HS-5 (cell line): ENCODE measurements at regions not wholly inside any gene's neighbourhood (a gene's known extent, or its start where the extent isn't known, plus 50 kb on each side); places are given as distances from the start of the nearest gene placed in this dataset.
"Not testable (repeated sequence)": the region's sequence is repeated elsewhere in the genome, so short reads cannot be mapped to it uniquely, and the experiment has no call there.

Experiments used
- DNase-seq: peaks from one replicate; pipeline ENCODE4 v3.0.0-alpha.2; 2012; ENCODE audit warnings: low read depth

DNA sequence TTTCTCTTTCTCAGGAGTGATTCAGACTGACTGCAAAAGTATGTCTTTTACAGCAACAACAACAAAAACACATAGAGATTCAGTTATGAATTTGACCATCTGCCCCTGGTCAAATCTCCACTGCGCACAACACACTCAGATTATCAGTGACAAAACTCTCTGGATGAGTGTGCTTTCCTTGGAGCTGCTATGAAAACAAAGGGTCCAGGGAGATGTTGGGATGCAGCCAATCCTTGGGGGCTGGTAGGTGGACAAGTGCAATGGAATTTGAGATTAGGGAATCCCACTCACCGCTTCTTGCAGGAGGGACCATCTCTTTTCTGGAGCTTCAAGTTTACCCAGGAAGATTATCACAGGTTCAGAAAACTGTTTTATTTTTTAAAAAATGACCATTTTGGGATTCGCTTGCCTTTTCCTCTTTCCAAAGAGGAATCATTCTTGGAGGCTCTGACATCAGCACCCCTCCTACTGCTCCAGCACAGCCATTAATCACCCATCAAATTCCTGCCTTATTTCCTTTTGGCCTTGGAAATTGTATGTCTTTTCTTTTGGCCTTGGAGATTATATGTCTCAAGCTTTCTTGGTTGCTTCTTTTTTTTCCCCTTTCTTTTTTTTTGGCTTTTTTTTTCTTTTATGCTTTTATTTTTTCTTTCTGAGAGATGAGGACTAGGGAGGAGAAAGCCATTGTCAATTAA lies 311.8 kb downstream of the TSHZ3 start:
- no peak for DNase-seq

DNA sequence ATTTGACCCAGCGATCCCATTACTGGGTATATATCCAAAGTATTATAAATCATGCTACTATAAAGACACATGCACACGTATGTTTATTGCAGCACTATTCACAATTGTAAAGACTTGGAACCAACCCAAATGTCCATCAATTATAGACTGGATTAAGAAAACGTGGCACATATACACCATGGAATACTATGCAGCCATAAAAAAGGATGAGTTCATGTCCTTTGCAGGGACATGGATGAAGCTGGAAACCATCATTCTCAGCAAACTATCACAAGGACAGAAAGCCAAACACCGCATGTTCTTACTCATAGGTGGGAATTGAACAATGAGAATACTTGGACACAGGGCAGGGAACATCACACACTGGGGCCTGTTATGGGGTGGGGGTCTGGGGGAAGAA lies 317.8 kb downstream of the TSHZ3 start:
- not testable (repeated sequence) for DNase-seq

DNA sequence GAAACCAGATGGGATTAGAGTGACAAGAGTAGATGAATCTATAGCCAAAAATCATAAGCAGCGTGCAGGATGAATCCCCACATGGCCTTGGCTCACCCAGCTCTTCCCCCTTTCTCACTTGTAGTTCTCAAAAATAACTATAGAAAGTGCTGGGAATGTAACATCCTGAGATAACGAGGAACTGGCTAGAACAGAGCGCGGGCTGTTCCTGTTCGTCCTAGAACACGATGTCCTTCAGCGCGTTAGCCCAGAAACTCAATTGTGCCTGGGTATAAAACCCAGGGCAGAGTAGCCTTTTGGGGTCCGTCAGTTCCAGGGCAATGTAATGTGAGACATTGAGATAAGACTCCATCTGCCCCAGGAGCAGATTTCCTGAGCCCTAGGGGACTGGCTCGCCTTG lies 326.2 kb downstream of the TSHZ3 start:
- no peak for DNase-seq

DNA sequence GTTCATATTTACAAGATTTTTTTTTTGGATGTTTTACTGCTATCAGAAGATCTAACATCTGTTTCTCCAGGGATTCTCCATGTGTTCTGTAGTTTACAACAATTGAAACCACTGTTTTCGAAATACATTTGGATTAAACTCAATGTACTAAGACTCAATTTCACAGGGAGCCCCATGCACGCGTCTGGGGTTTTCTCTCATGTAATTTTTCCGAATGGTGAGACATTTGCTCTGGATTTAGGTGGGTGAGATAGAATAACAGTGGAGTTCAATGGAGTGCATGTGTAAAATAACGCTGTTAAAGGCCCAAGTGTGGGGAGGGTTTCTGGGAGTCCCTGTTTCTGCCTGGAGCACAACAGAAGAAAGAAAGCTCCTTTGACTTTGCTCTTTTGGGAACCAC lies 330.3 kb downstream of the TSHZ3 start:
- DNase-seq, result no peak

DNA sequence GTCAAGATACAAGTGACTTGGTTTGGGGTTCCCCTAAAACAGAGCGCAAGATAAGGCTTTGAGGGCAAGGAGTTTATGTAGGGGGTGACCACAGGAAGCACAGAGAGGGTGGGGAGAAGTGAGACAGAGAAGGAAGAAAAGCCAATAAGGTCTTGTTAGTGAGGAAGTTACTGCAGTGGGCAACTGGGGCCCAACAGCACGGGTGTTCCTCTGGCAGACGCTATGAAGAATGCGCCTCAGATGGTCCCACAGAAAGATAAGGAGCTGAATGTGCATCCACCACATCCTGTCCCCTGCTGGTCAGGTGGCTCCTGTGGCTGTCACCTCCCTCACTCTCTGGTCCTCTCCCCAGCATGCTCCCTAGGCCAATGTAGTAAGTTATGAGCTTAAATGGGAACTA lies 333.5 kb downstream of the TSHZ3 start:
- no peak for DNase-seq

DNA sequence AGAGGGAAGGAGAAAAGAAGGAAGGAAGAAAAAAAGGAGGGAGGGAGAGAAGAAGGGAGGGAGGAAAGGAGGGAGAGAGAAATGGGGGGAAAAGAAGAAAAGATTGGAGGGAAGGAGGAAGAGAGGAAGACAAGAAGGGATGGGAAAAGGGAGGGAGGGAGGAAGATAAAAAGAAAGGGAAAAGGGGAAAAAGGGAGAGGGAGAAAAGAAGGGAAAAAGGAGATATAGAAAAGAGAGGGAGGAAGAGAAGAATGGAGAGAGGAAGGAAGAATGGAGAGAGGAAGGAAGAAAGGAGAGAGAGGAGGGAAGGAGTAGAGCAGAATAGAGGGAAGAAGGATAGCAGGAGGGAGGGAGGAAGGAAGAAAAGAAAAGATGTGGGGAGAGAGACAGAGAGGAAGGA lies 334.6 kb downstream of the TSHZ3 start:
- DNase-seq, result no peak

DNA sequence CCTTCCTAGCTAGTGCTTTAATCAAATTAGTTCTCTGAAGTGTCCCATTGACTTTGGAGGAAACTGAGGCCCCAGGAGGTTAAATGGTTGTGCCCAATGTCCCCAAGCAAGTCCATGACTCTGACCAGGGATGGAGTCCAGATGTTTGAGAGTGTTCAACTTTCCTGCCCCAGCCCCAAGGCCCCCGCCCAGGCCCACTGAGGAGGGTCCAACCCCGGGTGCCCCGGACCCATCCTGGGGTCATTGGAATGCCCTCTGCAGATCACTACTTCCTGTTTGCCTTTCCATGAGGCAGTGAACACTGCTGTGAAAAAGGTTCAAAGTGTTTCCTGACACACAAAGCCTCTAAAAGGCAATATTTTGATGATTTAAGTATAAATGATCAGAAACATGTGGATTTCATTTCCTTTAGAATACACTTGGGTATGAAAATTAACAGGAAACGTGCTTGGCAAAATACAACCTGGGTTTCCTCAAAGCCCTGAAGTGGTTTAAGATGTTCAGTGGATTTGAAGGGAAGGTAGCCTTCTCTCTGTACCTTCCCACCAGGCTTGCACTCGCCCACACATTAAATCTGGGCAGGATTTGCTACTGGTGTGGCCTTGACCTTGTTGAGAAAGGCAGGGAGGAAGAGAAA lies 335.7 kb downstream of the TSHZ3 start:
- DNase-seq, result no peak

DNA sequence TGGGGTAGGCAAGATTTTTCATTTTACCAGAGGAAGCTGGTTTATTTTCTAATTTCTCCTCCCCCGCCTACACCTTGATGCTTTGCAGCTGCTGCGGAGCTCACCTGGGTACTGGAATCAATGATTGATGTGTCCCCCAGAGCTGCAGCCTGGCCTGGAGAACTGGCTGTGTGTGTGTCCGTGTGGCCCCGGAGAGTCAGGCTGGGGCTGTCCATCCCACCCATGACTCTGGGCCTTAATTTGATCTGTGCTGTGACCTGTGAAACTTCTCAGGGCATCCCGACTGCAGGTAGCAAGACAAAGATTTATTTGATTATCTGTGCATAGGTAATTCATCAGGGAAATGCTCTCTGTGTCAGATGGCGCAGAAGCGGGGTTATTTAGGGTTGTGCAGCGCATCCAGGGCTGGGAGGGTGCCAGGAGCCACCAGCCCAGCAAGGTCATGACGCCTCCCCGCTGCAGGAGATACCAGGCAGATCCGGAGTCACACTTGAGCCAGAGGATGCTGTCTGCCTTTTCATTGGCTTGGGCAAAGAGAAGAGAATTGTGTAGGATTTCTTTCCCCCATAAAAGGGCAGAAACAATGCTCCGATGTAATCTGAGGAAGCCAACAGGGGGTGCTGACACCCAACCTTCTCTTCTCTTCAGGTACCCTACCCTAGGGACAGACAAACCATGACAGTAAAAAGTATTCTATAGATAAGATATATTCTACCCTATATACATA lies 346.6 kb downstream of the TSHZ3 start:
- no peak for DNase-seq

DNA sequence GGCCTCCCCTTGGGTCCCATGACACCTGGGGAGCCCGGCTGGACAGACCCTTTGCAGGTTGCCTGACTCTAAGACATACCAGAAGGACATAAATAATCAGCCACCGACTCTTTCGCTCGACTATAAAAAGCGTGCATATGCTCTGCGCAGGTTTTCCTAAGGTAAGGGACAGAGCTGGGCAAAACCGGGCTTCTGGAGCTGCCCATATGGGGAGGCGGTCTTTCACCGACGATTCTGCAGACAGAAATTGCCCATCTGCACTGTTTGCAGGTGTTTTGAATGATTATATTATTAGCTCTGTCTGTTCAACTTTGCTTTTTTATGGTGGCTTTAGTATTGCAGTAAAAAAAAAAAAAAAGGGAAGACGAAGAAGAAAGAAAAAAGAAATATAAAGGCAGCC lies 347.2 kb downstream of the TSHZ3 start:
- DNase-seq, result no peak

DNA sequence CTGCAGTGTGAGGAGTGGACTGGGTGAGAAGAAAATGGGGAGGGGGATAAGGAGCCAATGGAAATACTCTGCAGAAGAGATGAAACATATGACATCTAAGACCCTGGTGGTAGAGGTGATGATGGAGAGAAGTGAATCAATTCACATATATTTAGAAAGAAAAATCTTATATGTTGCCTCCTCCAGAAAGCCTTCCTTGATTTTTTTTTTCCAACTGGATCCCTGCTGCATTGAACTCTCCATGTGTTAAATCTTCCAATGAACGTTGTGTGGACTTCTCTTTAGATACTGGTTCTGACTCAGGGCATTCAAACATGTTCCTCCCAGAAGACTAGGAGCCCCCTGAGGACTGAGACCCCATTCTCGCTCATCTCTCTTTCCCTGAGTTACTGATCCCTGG lies 348.3 kb downstream of the TSHZ3 start:
- no peak for DNase-seq

DNA sequence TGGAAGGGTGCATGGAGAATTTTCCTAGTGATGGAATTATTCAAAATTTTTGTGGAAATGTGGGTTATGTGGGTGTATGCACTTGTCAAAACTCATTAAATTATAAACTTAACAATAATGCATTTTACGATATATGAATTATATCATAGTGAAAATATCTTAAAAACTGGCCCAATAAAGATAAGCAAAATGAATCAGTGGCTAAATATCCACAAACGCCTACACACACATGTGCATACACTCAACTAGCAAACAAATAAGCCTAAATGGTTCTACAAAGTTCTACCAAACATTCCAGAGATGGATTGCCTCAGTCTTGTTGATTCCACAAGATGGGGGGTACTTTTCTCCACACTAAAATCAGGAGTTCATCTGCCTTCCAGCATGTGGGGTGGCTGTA lies 349.5 kb downstream of the TSHZ3 start:
- DNase-seq, result no peak

DNA sequence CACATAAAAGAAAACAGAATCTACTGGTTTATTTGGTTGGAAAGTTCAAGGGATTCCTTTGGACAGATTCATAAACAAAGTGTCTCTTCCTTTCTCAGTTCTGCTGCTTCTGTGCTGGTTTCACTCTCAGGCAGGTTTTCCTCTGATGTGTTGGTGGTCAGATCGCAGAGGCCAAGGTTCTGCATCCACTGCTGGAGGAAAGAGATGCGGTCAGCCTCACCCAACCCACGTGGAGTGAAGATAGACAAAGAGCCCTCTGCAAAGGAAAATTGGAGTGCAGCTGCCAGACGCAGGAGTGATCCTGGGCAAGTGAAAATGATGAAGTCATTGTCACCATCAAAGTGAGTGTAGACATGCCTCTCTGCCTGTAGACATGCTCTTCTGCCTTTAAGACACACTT lies 352.0 kb downstream of the TSHZ3 start:
- no peak for DNase-seq

DNA sequence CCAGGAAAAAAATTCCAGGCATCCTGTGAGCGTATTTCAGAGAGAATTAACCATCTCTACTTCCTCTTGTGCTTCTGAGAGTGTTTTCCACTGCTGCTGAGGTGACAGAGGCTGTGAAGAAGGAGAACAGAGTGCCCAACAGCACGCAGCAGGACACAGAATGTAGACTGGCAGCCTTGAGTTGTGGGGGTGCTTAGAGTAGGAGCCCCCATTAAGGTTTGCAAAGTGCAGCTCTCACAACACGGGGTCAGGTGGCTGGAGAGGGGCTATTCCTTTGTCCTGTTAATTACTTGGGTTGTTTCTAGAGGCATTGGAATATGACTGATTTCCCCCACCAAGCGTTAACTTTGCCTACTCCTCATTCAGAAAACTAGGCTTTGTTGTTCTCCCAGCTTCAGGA lies 370.6 kb downstream of the TSHZ3 start:
- no peak for DNase-seq

DNA sequence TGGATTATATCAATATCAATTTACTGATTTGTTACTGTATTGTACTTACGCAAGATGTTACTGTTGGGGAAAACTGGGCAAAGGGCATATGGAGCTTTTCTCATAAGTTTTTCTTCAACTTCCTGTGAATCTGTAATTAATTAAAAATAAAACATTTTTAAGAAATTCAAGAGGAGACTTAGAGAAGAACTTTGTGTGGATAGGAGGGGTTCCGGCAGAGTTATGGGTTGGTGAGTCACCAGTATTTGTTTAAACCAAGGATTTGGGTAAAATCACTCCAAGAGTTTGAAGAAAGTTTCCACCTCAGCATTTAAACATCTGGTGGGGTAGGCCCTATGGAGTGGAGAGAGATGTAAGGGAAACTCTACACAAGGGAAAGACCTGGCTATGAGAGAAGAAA lies 379.6 kb downstream of the TSHZ3 start:
- no peak for DNase-seq

DNA sequence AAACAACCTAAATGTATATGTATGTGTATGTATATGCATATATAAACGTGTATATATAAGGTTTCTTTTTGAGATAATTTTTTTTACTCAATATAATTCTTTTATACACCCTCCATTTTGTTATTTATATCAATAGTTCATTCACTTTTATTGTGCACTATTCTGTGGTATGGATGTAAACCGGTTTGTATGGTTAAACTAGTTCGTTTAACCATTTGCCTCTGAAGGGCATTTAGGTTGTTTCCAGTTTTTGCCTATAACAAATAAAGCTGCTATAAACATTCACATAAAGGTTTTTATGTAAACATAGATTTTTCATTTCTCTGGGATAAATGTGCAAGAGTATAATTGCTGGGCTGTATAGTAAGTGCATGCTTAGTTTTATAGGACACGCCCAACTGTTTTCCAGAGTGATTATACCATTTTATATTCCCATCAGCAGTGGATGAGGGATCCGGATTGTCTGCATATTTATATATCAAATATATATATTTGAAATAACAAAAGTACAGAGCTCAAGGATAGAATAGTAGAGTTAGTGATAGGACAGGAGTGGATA lies 380.3 kb downstream of the TSHZ3 start:
- no peak for DNase-seq

DNA sequence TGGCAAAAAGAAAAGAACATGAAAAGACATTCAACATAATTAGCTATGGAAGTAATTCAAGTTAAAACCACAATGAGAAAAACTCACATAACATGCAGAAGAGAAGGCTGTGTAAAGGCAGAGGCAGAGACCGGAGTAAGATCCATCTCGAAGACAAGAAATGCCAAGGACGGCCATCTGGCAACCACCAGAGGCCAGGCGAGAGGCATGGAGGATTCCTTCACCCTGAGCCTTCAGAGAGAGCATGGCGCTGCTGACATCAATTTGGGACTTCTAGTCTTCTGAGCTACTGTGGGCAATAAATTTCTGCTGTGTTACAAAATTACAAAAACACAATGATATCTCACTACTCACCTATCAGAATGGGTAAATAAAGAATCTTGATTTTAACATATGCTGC lies 381.0 kb downstream of the TSHZ3 start:
- DNase-seq, result no peak

DNA sequence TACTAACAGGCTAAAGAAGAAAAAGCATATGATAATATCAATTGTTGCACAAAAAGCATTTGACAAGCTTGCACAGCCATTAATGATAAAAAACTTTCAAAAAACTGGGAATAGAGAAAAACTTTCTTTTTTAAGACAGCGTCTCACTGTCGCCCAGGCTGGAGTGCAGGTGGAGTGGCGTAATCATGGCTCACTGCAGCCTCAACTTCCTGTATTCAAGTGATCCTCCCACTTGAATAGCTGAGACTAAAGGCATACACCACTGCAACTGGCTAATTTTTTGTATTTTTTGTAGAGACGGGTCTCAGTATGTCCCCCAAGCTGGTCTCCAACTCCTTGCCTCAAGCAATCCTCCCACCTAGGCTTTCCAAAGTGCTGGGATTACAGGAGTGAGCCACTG lies 382.8 kb downstream of the TSHZ3 start:
- DNase-seq, result no peak

DNA sequence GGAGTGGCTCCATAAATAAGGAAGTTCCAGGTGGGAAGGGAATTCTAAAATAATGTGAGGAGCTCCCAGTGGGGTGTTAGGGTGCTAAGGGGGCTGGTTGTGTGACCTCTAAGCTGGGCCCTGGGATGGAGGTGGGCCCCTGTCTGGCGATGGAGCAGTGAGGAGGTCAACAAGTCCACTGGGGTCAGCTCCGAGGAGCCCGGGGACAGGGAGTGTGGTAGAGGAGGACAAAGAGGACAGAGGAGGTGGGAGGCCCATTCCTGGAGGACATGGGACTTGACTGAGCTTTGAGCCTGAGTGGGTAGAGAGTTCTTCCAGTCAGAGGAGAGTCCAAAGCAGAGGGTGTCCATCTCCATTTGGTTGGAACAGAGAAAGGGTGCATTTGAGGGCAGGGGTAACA lies 390.2 kb downstream of the TSHZ3 start:
- no peak for DNase-seq

DNA sequence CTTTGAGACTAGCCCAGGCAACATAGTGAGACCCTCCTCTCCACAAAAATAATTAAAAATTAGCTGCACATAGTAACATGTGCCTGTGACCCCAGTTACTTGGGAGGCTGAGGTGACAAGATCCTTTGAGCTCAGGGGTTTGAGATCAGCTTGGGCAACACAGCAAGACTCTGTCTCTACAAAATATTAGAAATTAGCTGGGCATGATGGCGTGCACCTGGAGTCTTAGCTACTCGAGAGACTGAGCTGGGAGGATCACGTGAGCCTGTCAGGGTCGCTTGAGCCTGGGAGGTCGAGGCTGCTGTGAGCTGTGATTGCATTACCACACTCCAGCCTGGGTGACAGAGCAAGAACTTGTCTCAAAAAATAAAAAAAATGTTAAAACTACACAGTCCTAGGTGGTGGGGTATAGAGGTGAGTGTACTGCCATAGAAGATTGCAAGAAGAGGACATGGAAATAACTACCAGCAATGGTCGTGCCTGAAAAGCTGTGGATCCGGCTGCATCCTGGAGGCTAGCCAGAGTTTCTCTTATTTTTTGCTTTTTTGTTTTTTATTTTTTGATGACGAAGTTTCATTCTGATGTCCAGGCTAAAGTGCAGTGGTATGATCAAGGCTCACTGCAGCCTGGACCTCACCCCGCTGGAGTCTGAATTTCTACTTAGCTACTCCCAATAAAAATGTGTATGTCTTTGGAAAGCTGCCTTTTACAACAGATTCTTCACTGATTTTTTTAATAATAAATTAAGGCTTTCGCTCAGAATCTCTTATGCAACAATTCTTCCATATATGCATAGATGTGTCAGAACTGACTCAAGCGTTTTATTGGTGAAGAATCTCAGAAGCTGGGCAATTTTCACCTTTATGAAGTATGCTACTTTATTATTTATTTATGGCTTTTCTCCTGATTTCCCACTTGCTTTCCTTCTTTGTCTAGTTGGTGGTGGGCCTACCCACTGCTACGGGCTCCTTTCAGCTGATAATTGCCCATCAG lies 393.8 kb downstream of the TSHZ3 start:
- no peak for DNase-seq

DNA sequence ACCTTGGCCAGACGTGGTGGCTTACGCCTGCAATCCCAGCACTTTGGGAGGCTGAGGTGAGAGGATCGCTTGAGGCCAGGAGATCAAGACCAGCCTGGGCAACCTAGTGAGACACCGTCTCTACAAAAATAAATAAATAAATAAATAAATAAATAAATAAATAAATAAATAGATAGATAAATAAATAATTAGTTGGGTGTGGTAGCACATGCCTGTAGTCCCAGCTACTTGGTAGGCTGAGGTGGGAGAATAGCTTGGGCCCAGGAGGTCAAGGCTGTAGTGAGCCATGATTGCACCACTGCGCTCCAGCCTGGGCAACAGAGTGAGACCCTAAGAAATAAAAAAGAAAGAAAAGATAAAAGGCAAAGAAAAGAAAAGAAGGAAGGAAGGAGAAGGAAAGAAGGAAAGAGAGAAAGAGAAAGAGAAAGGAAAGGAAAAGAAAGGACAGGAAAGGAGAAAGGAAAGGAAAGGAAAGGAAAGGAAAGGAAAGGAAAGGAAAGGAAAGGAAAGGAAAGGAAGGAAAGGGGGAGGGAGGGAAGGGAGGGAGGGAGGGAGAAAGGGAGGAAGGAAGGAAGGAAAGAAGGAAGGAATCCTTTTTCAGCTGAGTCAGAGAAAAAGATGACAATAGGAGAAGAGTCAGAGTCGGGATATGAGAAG lies 404.8 kb downstream of the TSHZ3 start:
- not testable (repeated sequence) for DNase-seq

DNA sequence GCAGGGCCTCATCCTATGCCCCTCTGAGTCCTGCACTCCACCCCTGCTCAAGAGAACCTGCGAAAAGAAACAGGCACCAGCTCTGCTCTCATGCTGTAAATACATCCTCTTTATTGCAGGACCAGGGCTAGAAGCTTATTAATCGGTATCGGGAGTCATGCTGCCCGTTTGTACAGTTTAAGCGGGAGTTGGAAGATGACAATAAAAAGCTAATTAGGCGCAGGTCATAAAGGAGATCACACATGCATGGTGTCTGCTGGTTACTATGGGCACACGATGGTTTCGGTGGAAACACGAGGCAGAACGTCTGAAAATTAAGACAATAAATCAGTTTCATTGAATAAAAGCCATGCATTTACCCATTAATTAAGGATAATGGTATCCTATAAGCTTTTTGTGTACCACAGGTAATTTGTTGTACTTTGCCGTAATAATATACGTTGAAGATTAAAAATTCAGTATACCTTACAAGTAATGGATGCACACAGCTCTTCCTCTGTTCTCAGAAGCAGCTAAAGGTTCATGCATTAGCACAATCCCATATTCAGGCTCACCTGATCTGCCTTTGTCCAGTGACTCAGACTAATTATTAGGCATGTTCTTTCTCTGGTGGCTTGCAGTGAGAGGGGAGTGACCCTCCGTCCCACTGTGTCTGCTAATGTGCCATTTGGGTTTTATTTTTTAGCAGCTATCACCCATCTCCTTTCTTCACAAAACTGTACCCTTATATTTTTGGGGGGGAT lies 406.0 kb downstream of the TSHZ3 start:
- no peak for DNase-seq
